HG03354 (cell line): ENCODE measurements at regions not wholly inside any gene's neighbourhood (a gene's known extent, or its start where the extent isn't known, plus 50 kb on each side); places are given as distances from the start of the nearest gene placed in this dataset.
"Not testable (repeated sequence)": the region's sequence is repeated elsewhere in the genome, so short reads cannot be mapped to it uniquely, and the experiment has no call there.

Experiments
- ATAC-seq: cut with Tn5 transposase; IDR thresholded peaks from one replicate; pipeline ENCODE4 v1.9.1; 2021; ENCODE audit warnings: mild to moderate bottlenecking; ENCODE audit not compliant: unreplicated experiment, poor library complexity, severe bottlenecking

DNA sequence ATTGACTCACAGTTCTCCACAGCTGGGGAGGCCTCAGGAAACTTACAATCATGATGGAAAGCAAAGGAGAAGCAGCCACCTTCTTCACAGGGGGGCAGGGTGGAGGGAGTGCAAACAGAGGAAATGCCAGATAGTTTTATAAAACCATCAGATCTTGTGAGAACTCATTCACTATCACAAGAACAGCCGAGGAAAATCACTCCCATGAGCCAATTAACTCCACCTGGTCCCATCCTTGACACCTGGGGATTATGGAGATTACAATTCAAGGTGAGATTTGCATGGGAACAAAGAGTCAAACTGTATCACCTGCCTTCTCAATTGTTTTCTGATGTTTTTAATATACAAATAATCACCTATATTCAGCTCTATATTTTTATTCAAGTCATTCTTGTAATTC lies 1527.3 kb upstream of the GOT2 start:
- ATAC-seq: no peak

DNA sequence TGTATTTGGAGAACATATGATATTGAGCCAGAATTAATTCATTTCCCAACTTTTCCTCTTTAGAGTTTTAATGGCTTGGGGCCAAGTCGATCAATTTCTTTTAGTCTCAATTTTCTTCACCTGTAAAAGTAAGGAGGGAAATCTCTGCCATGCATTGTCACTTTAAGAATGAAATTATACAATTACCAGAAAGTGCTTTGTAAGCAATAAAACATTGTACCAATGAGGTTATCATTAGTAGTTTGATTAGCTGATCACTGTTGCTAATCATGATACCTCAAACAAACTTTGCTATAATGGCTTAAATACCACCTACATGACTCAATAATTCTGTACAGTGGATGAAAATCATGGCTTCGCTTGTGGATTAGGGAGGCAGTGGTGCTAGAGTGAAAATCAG lies 1525.8 kb upstream of the GOT2 start:
- no peak for ATAC-seq

DNA sequence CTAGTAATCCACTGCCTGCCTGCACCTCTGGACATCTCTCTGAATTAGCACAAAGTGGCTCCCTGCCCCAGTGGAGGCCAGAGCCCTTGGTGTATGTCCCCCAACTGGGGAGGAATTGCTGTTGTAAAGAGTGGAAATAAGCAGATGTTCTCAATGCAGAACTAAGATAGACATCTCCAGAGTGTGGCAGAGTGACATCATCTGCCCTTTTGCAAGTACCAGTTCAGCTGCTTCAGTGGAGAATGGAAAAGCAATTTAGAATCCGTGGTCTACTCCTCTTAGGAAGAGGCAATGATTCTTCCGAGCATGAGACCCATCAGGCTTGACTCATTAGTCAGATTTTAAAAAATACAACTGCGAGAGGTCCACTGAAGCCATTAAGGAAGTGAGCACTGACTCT lies 1512.0 kb upstream of the GOT2 start:
- no peak for ATAC-seq

DNA sequence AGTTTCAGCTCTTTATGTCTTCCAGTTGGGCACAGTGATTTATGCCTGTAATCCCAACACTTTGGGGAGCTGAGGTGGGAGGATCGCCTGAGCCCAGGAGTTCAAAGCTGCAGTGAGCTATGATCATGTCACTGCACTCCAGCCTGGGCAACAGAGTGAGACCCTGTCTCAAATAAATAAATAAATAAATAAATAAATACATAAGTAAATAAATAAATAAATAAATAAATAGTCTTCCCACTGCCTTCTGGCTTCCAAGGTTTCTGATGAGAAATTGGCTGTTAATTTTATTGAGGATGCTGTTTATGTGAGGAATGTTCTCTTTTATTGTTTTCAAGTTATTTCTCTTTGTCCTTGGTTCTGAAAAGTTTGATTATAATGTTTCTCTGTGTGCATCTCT lies 1507.6 kb upstream of the GOT2 start:
- no peak for ATAC-seq

DNA sequence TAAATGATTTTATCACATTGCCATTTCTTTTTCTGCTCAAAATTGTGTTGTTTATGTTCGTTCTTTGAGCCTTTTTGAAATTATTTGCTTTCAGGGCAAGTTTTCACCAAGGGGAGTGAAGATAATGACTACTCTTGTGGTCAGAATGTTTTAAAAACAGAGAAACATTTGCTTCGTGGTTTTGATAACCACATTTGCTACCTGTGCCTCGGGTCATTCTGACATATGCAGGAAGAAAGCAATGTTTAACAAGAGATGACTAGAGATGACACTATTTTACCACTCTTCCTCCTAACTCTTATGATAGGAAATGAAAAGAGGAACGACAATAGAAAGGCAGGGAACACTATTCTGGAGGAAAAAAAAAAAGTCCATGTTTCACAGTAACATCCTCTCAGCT lies 1496.5 kb upstream of the GOT2 start:
- ATAC-seq: no peak

DNA sequence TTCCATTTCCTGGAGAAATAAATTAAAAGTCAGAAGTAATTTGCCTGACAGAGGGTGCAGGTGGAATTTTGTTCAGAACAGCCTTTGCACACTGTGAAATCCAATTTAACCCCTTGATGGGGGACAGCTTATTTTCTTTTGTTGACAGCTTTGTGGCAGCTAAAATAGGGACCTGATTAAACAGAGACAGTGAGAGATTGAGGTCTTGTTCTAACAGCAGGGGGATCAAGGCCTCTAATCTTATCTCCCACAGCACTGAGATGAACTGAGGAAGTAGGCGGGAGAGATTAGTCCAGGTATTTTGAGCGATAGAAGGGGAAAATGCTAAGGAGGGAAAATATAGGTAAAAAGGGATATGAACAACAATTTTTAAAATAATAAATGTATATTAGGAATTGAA lies 1491.4 kb upstream of the GOT2 start:
- no peak for ATAC-seq

DNA sequence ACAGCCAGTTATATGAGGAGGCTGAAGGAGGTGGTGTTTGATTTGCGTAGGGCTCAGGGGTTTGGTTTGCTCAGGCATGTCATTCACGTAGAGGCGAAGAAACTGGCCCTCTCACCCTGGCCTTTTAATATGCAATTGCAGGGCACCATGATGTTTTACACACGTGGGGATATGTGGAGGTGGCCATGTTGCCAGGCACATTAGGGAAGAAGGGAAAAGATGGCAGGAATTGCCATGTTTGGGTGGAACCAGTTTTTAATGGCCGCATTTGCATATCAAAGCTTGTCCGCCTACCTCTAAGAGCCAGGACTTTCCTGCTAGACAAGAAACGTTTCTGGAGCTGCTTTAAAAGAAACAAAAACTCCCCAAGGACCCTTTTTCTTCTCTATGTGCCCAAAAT lies 1483.7 kb upstream of the GOT2 start:
- ATAC-seq: no peak

DNA sequence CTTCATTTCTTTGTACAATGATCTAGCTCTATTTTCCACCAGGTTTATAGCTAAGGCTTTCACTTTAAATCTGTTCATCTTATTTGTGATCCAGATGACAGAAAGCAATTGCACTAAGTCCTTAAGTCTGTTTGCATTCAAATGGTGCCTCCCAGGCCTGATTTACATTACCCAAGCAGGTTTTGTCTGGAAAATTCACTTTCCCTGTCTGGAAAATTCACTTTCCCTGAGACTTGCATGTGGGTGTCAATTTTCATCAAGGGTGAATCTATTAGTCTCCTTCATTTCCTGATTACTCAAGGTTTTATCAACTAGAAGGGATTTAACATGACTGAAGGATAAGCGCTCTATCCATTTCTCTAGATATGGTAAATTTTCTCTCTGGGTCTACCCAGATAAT lies 1480.2 kb upstream of the GOT2 start:
- ATAC-seq: no peak

DNA sequence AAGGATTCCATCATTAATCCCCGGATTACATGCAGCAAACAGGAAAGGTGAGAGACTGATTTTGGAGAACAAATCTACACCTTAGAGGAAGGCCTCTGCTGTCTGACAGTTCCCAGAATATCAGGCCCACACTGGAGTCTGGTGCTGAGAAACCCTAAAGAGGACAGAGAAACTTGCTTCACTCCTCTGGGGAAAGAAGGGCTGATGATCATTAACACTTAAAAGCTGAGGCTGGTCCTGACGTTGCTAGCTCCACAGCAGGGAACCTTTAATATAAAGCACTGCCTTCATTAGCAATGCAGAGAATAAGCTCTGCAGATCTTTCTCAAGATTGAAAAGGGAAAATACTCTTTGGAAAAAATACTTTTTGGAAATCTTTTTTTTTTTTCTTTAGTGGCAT lies 1472.4 kb upstream of the GOT2 start:
- no peak for ATAC-seq

DNA sequence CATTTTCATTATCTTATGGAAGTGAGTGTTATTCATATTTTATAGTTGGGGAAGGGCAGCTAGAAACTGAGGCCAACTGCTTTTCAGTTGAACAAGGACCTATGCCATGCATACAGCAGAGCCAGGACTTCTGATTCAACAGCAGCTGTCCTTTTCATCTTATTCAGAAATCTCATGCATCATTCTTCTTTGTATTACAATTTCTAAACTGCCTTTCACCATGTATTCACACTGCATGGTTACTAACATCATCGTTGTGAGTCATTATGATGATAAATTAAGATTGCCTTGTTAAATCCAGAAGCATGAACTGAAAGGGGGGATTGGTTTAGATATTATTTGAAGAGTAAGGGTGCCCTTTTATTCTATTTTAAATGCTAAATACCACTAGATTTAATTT lies 1470.1 kb upstream of the GOT2 start:
- no peak for ATAC-seq

DNA sequence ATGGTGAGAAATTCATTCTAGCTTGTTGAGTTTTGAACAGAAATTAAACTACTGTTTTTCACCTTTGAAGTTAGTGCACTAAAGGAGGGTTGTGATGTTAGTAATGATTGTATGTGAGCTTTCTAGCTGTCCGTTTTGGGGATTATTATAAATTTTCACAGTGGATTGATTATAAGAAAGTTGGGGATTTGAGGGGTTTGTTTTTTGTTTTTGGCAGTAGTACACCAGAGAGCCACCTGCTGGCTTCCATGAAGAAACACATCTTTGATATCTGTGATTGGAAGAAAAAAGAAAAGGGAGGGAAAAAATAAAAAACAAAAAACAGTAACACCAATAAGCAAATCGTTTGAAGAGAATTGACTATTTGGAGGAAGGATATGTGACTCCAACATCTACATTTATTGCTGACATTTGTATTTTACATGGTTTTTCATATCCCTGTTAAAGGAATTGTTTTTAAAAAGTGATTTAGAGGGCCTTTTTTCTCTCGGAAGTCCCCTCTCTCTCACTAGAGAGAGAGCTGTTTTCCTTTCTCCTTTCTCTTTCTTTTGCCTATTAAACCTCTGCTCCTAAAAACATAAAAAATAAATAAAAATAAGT lies 1469.5 kb upstream of the GOT2 start:
- ATAC-seq: no peak

DNA sequence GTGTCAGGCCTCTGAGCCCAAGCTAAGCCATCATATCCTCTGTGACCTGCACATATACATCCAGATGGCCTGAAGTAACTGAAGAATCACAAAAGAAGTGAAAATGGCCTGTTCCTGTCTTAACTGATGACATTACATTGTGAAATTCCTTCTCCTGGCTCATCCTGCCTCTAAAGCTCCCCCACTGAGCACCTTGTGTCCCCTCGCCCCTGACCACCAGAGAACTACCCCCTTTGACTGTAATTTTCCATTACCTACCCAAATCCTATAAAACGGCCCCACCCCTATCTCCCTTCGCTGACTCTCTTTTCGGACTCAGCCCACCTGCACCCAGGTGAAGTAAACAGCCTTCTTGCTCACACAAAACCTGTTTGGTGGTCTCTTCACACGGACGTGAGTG lies 1466.6 kb upstream of the GOT2 start:
- not testable (repeated sequence) for ATAC-seq

DNA sequence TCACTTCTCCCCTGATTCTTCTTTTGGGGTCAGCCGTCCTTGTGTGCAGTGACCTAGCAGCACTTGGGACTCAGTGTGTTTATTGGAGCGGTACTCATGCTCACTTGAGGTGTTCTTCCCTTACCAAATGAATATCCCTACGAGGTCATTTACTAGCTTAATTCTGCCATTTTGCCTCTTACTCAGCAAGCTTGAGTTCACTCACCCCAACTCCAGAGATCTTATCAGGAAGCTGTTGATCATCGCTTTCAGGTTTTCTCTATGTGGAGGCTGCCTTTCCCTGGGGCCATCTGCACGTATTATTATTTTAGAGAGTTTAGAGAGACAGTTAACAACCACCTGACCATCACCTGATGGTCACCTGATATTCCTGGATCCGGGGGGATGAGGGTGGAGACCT lies 1466.0 kb upstream of the GOT2 start:
- ATAC-seq: no peak

DNA sequence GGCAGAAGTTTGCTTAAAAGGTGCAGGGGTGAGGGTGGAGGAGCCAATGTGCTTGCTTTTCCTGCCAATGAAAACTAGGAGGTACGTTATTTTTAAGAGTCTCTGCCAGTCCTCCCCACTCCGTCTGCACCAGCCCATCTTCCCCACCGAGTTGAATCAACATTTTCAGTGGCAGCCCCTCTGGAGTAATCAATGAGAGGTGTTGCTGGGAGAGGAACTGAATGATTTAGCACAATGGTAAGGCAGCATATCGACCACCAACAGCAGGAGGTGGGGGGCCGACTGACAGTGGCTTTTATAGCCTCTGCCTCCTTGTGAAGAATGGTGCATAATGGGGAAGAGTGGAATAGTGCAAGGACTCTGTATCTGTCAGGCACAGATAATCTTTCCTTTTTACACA lies 1465.0 kb upstream of the GOT2 start:
- ATAC-seq: no peak

DNA sequence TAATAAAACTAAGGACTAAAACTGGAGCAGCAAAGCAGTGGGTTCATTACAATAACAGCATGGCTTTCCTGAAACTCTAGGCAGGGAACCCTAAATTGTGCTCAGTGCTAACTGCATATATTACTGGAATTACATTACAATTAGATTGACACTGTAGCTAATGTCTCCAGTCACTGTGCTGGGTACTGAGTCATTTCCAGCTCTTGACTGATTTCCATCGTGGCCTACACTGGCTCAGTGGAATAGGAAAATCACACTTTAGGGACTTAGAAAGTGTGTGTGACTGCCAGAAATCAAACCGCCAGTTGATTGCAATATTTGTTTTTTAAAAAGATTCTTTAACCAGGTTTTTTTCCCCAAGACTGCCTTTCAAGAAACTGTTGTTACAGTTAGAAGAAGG lies 1447.4 kb upstream of the GOT2 start:
- ATAC-seq: no peak

DNA sequence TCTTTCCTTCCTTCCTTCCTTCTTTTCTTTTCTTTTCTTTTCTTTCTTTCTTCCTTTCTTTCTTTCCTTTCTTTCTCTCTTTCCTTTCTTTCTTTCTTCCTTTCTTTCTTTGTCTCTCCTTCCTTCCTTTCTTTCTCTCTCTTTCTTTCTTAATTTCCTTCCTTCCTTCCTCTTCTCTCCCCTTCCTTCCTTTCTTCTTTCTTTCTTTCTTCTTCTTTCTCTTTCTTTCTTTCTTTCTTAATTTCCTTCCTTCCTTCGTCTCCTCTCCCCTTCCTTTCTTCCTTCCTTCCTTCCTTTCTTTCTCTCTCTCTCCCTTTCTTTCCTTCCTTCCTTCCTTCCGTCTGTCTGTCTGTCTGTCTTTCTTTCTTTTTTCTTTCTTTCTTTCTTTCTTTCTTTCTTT lies 1446.5 kb upstream of the GOT2 start:
- no peak for ATAC-seq

DNA sequence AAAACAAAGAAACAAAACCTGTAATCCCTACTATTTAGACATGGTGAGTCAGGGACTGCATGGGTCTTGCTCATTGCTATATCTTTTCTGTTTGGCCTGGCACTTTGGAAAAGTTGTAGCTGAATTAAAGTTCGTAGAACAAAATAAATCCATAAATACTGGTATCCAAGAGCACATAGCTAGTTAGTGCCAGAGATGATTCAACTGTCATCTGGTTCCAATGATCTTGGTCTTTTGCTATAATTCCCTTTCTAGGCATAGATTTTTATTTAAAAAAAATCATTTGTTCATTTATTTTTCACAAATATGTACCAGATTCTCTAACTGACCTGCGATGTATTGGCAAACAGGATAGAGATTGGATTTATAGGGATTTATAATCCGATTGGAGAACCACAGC lies 1436.1 kb upstream of the GOT2 start:
- ATAC-seq: no peak

DNA sequence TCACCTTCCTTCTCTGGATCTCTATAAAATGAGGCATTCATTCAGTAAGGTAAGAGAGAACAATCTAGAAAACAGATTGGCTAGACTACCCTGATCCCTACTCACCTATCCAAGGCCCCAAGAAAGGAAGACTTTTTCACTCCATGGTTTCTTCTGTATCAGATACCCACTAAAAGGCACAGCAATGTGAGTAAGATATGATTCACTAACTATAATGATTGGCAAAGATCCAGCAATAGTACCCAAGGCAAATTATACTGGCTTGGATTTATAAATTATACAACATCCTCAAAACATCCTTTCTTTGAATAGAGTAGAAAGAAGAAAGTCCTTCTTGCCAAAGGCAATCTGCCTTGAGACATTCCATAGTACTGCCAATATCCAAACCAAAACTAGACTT lies 1432.0 kb upstream of the GOT2 start:
- no peak for ATAC-seq

DNA sequence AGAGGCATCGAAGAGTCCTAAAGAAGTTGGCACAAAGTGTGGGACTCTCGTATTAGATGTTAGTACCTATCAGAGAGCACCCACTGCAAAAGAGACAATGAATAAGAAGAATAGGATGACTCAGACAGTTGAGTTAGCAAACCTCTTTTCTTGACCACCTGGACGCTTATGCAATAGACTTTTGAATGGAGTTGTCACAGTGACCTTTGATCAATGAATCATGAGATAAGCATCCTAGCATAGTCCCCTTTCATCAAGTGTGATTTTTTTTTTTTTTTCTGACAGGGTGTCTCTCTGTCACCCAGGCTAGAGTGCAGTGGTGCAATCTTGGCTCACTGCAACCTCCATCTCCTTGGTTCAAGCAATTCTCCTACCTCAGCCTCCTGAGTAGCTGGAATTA lies 1417.9 kb upstream of the GOT2 start:
- ATAC-seq: no peak

DNA sequence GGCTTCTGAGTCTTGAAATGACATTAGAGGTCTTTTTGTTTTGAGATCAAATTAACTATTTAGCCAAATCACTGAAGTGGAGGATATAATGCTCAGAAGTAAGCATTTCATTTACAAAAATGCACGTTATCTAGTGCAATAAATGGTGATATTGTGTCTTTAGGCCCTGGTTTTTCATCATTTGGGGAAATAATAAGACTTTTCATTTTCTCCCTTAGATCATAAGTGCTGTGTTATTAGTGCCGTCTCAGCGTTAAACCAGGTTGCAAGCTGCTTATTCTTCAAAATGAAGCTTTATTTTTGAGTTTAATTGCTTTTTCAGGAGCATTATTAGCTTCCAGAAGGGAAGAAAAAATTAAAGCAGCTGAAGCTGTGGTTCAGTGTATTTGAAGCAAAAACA lies 1416.8 kb upstream of the GOT2 start:
- no peak for ATAC-seq

DNA sequence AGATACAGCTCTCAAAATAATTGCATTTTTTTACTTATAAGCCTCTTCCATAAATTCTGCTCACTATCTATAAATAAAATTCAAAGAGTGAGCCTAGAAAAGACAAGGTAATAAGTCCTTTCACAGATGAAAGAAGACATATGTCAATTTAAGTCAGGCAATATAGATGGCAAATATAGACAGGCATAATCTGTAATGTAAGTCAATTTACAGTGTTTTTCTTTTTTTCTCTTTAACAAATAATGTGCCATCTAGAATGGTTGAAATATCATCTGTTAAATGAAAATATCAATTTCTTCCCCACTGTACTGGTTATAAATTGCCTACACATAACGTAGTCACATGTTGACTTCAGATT lies 1409.2 kb upstream of the GOT2 start:
- no peak for ATAC-seq

DNA sequence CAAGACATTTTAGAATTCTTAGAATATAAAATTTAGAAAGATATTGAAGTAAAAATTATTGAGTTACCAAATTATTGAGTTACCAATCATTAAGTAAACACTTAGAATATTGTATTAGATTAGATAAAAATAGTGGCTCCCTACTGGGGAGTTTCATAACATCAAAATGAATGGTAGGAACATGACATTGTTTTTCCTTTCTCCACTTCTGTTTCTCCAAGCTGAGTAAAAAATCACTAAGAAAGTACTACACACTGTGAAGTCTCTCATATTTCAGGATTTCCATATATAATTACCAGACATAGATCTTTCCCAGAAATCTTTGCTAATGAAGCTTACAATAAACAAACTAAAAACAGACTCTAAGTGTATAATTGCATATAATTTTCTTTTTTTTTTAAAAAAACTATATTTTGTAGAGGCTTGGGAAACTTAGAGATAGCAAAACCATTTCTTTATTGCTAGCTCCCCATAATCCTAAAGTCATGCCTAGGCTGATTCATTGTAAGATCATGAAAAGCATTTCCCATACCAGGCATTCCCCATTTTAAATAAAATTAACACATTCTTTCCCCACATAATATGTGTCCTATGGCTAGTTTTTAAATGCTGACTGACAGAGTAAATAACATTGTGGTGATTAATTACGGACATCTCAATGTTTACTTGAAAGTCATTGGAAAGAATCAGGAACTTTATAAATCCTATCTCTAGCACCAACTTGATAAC lies 1408.7 kb upstream of the GOT2 start:
- no peak for ATAC-seq
